GM21526 (cell line): ENCODE measurements at regions not wholly inside any gene's neighbourhood (a gene's known extent, or its start where the extent isn't known, plus 50 kb on each side); places are given as distances from the start of the nearest gene placed in this dataset.

Experiments used
- ATAC-seq: cut with Tn5 transposase; IDR thresholded peaks from one replicate; pipeline ENCODE4 v1.9.1; 2021; ENCODE audit warnings: moderate library complexity; ENCODE audit not compliant: unreplicated experiment, low FRiP score

DNA sequence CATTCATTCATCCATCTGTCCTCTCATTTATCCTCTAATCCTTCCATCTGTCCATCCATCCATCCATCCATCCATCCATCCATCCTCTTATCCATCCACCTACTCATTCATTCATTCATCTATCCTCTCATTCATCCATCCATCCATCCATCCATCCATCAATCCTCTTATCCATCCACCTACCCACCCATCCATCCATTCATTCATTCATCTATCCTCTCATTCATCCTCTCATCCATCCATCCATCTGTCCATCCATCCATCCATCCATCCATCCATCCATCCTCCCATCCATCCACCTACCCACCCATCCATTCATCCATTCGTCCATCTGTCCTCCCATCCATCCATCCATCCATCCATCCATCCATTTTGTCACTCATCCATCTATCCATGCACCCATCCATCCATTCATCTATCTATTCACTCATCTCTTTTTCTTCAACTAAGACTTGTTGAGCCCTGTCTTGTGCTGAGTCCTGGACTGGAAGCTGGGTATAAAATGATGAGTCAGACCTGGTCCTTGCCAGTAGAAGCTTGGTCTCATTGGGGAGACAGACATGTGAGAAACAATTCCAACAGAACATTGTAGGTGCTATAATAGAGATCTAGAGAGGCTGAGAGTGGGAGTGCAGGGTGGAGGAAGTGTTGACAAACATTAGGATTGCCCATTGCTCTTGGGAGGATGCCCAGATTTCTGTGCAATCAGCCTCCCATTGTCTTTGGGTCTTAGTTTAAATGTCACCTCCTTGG lies 55.0 kb upstream of the IER5L start:
- ATAC-seq = no peak

DNA sequence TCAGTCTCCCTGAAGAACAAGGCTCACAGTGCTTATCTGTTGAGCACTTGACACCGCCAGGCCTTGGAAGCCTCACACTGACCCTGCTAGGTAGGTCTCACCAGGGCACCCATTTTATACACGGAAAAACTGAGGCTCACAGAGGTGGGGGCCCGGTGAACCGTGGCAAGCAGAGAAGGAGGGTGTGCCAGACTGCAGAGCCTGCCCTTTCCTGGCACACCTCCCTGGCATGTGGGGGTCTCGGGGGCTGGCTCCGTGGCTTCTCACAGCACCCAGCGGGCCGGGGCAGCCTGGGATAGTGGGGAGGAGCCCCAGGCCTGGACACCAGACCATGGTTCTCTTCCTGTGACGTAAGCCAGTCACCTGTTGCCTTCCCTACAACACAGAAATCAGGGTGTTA lies 53.7 kb upstream of the IER5L start:
- ATAC-seq = no peak

DNA sequence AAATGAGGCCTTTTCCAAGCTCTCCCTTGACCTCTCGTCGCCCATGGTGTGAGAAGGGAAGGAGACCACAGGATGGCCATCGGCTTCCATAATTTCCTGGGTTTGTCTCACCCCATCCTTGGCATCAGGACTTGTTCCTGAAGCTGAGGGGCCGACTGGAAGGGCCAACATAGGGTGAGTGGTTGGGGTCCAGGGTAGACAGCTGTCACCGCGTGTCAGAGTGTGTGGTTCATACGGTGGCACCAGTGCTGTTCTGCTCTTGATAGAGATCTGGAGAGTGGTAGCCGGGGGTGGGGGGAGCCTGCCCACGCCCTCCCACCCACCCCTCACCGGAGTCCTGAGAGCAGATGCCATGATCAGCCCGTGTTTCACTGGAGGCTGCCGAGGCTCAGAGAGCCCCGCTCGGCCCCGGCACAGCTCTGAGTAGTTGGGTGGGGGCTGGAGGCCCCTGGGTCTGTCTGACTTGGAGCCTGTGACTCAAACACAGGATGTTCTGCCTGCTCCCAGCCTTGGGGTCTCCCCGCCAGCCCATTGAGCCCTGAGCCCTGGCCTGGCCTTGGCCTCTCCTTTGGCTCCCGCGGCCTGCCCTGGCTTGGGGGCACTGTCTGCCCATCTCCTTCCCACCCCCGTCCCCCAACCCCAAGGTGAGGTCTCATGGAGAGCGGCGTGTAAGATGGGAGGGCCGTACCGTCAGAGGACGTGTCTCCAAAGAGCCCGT lies 53.1 kb upstream of the IER5L start:
- no peak for ATAC-seq

DNA sequence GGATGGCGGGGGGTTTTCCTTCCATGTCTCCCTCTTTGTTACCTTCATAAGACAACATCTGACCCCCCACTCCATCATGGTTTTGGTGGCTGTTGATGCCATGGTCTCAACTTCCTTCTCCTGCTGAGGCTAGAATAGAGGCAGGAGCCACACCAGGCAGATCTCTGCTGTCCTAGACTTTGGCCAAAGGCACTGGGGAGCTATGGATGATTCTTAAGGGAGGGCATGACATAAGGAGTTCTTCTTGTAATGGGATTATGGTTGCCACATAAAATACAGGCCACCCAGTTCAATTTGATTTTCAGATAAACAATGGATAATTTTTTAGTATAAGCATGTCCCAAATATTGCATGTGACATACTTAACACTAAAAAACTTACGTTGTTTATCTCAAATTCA lies 52.2 kb upstream of the IER5L start:
- no peak for ATAC-seq
